ENCODE measurements at regions not wholly inside any gene's neighbourhood (a gene's known extent, or its start where the extent isn't known, plus 50 kb on each side); places are given as distances from the start of the nearest gene placed in this dataset.

DNA sequence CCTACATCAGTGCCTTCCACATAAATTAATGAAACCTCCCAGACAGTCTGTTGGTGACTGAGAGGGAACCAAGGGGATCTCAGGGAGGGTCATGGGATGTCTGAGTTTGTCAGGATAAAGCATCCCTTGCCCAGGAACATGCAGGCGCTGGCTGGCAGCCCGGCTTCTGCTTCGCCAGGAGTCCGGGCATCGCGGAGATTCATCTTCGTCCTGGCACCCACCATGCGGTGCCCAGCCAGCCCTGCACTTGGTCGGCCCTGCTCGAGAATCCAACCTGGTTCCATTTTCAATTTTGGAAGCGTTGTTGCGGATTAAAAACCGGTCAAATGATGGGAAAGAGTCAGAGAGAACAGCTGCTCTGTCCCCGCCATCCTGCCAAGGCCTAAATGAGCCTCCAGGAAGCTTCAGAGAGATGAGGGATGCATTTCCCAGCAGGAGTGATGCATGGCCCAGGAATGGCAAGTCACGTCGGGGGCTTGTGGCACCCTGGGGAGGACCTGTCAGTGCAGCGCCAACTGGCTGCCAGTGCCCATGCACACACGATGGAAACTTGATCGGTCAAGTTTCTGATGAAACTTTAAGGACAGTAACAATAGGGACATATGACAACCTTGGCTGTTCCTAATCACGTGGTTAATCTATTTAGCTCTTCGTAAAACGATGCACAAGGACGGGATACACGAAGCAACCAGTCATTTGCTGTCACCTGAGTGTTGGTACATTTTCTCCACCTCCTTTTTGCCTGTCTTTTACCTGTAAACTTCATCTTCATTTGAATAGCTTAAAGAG lies 260.8 kb upstream of the MKI67 start:
- Histone ChIP-seq H3K36me3 (no peaks in the 10 kb centered on the region), H3K9me3 (no peaks in the 10 kb centered on the region), H3K27me3 (no peaks in the 10 kb centered on the region), H3K4me1 (no peaks in the 10 kb centered on the region), H3K27ac (no peak overlapping the region), H3K4me3 (no peak overlapping the region)
- TF ChIP-seq, protein P1, sequence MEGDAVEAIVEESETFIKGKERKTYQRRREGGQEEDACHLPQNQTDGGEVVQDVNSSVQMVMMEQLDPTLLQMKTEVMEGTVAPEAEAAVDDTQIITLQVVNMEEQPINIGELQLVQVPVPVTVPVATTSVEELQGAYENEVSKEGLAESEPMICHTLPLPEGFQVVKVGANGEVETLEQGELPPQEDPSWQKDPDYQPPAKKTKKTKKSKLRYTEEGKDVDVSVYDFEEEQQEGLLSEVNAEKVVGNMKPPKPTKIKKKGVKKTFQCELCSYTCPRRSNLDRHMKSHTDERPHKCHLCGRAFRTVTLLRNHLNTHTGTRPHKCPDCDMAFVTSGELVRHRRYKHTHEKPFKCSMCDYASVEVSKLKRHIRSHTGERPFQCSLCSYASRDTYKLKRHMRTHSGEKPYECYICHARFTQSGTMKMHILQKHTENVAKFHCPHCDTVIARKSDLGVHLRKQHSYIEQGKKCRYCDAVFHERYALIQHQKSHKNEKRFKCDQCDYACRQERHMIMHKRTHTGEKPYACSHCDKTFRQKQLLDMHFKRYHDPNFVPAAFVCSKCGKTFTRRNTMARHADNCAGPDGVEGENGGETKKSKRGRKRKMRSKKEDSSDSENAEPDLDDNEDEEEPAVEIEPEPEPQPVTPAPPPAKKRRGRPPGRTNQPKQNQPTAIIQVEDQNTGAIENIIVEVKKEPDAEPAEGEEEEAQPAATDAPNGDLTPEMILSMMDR (IDR thresholded peaks at IDR 0.05): no peak
- TF ChIP-seq POLR2A (IDR thresholded peaks at IDR 0.05) (no peak), POLR2AphosphoS5 (IDR thresholded peaks at IDR 0.05; ENCODE audit: insufficient read depth in 1 of 2, low read depth in 1 of 2) (no peak)
- DNase-seq (ENCODE audit: extremely low spot score in 2 of 2): no peak
- intact Hi-C loops (cut with DNase I): no loop called here

DNA sequence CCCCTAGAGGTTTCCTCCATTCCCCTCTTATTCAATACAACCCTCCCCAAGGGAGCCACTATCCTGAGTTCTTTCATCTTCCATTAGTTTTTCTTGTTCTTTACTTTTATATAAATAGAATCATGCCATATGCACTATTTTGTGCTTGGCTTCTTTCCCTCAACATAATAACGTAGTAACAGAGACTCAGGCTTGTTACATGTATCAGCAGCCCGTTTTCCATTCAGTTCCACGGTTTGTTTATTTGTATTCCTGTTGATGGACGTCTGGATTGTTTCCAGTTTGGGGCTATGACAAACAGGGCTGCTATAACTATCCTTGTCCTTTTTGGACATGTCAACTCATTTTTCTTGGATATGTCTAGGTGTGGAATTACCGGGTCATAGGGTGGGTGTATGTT lies 264.4 kb upstream of the MKI67 start:
- no peaks in the 10 kb centered on the region for H3K4me1 ChIP-seq
- TF ChIP-seq, protein P1 (IDR thresholded peaks at IDR 0.05): no peak
- TF ChIP-seq POLR2AphosphoS5 (IDR thresholded peaks at IDR 0.05; ENCODE audit: insufficient read depth in 1 of 2, low read depth in 1 of 2) (no peak), POLR2A (IDR thresholded peaks at IDR 0.05) (no peak)
- H3K27me3 ChIP-seq: no peaks in the 10 kb centered on the region
- no peak for DNase-seq (ENCODE audit: extremely low spot score in 2 of 2)
- intact Hi-C loops (cut with DNase I): no loop called here
- H3K36me3 ChIP-seq: no peaks in the 10 kb centered on the region
- no peak overlapping the region for H3K4me3 ChIP-seq
- H3K27ac ChIP-seq: no peak overlapping the region
- H3K9me3 ChIP-seq: no peaks in the 10 kb centered on the region

GRCh38 chr10:128393546-128393945 lies 267.3 kb upstream of the MKI67 start:
- no peaks in the 10 kb centered on the region for H3K36me3 ChIP-seq
- no peak for TF ChIP-seq POLR2AphosphoS5 (IDR thresholded peaks at IDR 0.05; ENCODE audit: insufficient read depth in 1 of 2, low read depth in 1 of 2)
- no peak for TF ChIP-seq POLR2A (IDR thresholded peaks at IDR 0.05)
- TF ChIP-seq, protein P1 (IDR thresholded peaks at IDR 0.05): no peak
- no peak overlapping the region for H3K27ac ChIP-seq
- intact Hi-C loops (cut with DNase I): no loop called here
- H3K4me1 ChIP-seq: no peaks in the 10 kb centered on the region
- H3K27me3 ChIP-seq: no peaks in the 10 kb centered on the region
- no peak for DNase-seq (ENCODE audit: extremely low spot score in 2 of 2)
- H3K9me3 ChIP-seq: no peaks in the 10 kb centered on the region
- H3K4me3 ChIP-seq: no peak overlapping the region

- intact Hi-C loops (cut with DNase I): no loop called here
- H3K36me3 ChIP-seq: no peaks in the 10 kb centered on the region
- TF ChIP-seq, protein P1 (IDR thresholded peaks at IDR 0.05): no peak
- no peak for TF ChIP-seq POLR2A (IDR thresholded peaks at IDR 0.05)
- TF ChIP-seq POLR2AphosphoS5 (IDR thresholded peaks at IDR 0.05; ENCODE audit: insufficient read depth in 1 of 2, low read depth in 1 of 2): no peak
- no peaks in the 10 kb centered on the region for H3K27me3 ChIP-seq
- H3K4me3 ChIP-seq: no peak overlapping the region
- H3K4me1 ChIP-seq: no peaks in the 10 kb centered on the region
- H3K27ac ChIP-seq: no peak overlapping the region
- no peak for DNase-seq (ENCODE audit: extremely low spot score in 2 of 2)
- no peaks in the 10 kb centered on the region for H3K9me3 ChIP-seq
These were observed 271.9 kb upstream of the MKI67 start for GRCh38 chr10:128398118-128398517.

- Histone ChIP-seq H3K9me3 (no peaks in the 10 kb centered on the region), H3K4me1 (no peaks in the 10 kb centered on the region), H3K4me3 (no peak overlapping the region), H3K27me3 (no peaks in the 10 kb centered on the region), H3K27ac (no peak overlapping the region), H3K36me3 (no peaks in the 10 kb centered on the region)
- intact Hi-C loops (cut with DNase I): no loop called here
- TF ChIP-seq, protein P1 (IDR thresholded peaks at IDR 0.05): no peak
- TF ChIP-seq POLR2A (IDR thresholded peaks at IDR 0.05) (no peak), POLR2AphosphoS5 (IDR thresholded peaks at IDR 0.05; ENCODE audit: insufficient read depth in 1 of 2, low read depth in 1 of 2) (no peak)
- DNase-seq (ENCODE audit: extremely low spot score in 2 of 2): no peak
These were observed 272.8 kb upstream of the MKI67 start for GRCh38 chr10:128398999-128399398.
